ENCODE measurements at regions not wholly inside any gene's neighbourhood (a gene's known extent, or its start where the extent isn't known, plus 50 kb on each side); places are given as distances from the start of the nearest gene placed in this dataset.

DNA sequence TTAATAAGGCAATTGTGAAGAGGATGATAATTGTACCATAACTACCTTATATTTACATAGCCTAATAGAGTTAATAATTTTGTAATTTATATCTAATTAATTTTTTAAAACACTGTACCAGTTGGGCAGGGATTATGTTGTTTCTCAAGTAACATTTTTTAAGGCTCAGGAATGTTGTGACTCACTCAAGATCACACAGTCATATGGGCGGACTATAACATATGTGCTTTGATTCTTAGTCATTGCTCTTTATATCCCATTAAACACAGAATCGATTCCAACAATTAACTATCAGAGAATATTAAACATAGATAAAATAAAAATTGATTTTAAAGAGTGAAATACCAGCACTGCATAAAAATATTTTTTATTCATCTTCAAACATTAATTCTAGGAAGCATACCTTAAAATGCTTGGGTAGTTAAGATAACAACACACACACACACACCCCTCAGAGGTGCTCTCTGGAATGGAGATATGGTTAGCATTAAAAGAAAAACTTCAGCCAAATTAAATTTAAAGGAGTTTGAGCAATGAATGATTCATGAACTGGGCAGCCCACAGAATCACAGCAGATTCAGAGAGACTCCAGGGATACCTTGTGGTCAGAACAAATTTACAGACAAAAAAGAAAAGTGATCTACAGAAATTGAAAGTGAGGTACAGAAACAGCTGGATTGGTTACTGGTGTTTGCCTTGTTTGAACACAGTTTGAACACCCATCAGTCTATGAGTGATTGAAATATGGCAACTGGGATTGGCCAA lies 869.4 kb upstream of the ID2 start:
- DNase-seq (ENCODE audit: low read depth): no peak

GRCh38 chr2:7813541-7814292 lies 868.1 kb upstream of the ID2 start:
- no peak for DNase-seq (ENCODE audit: low read depth)

- no peak for DNase-seq (ENCODE audit: low read depth)
These were observed 866.1 kb upstream of the ID2 start for GRCh38 chr2:7815726-7816125.

DNA sequence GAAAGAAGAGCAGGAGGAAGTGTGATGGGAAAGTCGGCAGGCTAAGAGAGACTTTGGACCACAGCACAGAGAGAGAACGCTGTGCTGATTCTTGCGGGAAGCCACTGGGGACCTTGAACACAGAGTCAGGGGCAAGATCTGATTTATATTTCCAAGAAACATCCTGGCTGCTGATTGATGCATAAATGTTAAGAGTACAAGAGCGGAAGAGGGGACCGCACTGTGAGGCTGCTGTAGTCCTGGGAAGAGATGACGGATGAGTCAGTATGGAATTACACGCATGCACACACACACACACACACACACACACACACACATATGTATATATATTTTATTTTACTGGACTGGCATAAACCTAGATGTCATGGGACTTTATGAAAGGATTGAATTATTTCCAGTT lies 865.6 kb upstream of the ID2 start:
- DNase-seq (ENCODE audit: low read depth): no peak

DNA sequence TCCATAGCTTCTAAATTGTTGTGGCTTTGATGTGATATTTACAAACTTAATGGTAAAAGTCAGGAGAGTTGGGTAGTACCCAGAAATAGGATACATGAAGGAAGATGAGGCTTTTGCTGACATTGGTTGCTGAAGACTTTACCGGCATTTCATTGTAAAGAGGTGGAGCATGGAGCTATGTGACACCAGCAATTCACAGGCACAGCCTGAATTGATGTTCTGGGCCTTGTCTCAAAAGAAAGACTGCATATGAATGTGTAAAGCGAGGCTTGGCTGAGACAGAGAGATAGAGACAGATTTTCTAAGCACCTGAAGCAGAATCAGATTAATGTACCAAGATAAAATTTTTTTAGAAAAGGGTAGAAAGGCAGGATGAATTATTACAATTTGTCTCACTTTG lies 864.9 kb upstream of the ID2 start:
- no peak for DNase-seq (ENCODE audit: low read depth)

DNA sequence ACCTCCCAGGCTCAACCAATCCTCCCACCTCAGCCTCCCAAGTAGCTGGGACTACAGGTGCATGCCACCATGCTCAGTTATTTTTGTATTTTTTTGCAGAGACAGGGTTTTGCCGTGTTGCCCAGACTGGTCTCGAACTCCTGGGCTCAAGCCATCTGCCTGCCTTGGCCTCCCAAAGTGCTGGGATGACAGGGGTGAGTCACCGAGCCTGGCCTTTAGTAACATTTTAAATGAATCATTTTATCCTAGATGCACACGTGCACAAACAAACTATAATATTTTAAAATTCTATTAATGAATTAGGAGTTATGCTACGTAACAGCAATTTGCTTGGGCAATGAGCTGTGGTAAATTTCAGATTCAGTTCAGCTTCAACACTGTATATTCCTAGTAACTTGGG lies 862.5 kb upstream of the ID2 start:
- no peak for DNase-seq (ENCODE audit: low read depth)

DNA sequence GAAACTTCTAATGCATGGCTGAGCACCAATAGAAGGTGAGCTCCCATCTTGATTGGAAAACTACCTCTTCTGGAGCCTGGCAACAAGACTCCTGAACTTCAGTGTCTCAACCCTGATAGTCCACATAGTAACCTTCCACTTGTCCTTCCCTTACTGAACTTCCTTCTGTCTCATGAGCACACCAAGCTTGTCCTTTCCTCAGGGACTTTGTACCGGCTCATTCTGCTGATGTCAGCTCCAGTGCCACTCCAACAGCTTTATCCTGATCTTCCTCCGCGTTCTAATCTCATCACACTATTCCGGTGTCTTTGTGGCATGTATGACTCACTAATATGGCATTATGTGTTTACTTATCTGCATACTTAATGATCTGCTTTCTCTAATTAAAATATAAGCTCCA lies 862.0 kb upstream of the ID2 start:
- no peak for DNase-seq (ENCODE audit: low read depth)

DNA sequence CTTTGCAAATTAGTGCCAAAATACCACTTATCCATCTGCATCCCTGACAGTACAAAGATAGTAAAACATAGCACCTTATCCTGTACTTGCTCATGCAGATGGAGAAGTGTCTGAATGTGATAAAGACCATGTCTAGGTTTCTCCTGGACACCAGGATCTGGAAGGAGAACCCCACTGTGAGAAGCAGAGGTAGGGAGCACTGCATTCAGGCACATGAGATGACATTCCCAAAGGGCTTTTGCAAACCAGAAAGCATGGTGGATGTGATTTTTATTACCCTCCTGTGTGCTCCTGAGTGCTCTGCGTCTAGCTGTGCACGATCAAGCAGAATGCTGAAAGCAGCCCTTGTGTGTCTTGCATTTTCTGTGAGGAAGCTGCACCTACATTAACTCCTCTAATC lies 857.6 kb upstream of the ID2 start:
- no peak for DNase-seq (ENCODE audit: low read depth)

DNA sequence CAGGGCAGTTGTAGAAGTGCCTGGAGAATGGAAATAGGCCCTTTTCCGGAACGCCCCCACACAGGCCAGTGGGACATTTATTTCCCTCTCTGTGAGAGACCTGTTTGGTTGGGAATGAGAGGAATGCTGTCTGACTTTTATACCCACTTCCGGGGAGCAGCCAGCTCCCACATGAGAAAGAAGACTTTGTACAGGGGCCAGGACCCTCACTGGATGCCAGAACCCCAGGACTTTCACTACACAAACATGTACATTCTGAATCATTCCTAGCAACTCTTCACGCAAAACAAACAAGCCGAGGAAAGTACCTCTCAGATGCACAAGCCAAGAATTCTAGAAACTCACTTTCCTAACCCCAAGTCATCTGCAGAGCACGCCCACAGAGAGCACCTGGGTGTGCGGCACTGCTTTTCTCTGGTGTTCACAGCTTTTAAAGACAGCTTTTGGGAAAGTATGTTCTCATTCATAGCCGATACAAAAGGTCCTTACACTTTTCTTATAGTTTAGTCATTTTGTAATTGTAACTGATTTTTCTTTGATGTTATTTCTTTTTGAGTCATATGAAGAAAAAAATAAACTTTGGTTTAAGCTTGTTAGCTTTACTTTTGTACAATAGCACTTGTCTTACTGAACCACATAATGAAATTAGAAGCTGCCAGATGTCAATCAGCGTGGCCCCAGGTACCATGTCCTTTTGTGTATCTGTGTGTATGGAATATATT lies 856.1 kb upstream of the ID2 start:
- no peak for DNase-seq (ENCODE audit: low read depth)

DNA sequence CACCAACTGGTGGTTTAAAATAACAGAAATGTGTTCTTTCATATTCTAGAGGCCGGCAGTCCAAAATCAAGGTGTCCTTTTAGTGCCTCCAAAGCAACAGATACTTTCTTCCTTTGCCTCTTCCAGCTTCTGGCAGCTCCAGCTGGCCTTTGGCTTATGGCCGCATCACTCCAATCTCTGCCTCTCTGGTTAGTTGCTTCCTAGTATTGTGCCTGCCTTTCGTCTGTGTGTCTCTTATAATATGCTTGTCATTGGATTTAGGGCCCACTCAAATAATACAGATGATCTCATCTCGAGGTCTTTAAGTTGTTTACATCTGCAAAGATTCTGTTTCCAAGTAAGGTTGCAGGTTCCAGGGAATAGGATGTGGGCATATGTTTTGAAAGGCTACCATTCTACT lies 855.2 kb upstream of the ID2 start:
- no peak for DNase-seq (ENCODE audit: low read depth)

- DNase-seq (ENCODE audit: low read depth): no peak
These were observed 852.6 kb upstream of the ID2 start for GRCh38 chr2:7829241-7829640.

GRCh38 chr2:7830616-7831015 lies 851.2 kb upstream of the ID2 start:
- no peak for DNase-seq (ENCODE audit: low read depth)

- DNase-seq (ENCODE audit: low read depth): no peak
These were observed 846.7 kb upstream of the ID2 start for GRCh38 chr2:7835151-7835550.

- DNase-seq (ENCODE audit: low read depth): no peak
These were observed 845.9 kb upstream of the ID2 start for GRCh38 chr2:7835693-7836680.

- no peak for DNase-seq (ENCODE audit: low read depth)
These were observed 844.6 kb upstream of the ID2 start for GRCh38 chr2:7837237-7837760.

DNA sequence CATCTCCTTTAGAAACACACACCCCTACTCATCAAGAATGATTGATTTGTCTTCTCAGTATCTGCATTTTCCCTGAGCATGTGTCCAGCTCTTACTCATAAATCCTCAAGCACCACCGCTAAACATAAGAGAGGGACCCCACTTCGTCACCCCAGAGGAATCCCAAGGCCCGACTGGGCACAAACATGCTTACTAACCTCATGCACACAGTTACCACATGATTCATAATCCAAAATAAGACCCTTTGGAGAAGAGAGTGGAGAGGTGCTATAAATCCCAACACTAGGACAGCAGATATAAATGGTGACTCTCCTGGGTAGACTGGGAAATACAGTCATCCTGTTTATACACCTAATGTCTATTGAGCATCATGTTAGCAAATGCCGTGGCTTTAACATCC lies 843.2 kb upstream of the ID2 start:
- no peak for DNase-seq (ENCODE audit: low read depth)

DNA sequence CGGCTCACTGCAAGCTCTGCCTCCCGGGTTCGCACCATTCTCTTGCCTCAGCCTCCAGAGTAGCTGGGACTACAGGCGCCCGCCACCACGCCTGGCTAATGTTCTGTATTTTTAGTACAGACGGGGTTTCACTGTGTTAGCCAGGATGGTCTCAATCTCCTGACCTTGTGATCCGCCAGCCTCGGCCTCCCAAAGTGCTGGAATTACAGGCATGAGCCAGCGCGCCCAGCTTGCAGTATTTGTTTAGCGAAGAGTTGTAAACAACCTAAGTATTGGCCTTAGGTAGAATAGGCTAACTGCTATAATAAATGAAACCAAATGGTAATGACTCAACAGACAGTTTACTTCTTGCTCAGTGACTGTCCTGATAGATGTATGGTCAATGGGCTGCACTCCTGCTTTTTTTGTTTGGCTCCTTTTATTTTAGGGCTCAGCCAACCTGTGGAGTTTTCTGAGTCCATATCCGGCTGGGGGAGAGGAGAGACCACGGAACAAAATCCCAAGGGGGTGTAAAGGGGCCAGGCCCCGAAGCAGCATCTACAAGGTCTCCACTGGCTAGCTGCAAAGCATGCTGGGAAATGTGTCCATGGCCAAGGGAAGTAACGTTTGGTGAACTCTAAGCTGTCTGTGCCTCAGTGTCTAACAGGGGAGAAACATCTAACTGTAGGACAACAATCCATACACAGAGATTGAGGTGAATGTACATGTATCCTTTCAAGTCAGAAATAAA lies 841.0 kb upstream of the ID2 start:
- DNase-seq (ENCODE audit: low read depth): no peak

DNA sequence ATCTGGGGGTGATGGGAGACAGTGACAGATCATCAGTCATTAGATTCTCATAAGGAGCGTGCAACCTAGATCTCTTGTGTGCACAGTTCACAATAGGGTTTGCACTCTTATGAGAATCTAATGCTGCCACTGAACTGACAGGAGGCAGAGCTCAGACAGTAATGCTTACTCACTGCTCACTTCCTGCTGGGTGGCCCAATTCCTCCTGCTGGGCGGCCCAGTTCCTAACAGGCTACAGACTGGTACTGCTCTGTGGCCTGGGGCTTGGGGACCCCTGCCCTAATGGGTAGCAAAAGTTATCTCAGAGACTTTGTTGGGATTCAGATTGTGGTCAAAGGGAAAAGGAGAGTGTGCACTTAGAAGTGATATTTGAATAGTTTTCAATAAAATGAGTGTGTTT lies 840.1 kb upstream of the ID2 start:
- no peak for DNase-seq (ENCODE audit: low read depth)

GRCh38 chr2:7844414-7844965 lies 837.4 kb upstream of the ID2 start:
- DNase-seq (ENCODE audit: low read depth): no peak

DNA sequence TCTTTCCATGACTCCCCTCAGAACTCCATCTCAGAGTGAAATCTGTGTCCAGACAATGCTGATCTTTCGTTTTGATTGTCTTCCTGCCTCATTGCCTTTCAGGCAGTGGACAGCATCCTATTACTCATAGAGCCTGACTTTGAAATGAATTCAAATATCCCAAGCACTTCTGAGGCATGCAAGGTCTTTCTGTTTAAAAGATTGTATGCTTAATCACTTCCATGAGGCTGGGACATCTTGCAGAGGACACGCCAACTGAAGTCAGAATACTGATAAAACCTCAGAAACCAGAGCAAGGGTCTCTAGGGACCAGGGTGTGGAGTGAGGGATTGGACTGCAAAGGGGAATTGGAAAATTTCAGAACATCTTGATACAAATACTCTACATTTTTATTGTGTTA lies 836.5 kb upstream of the ID2 start:
- no peak for DNase-seq (ENCODE audit: low read depth)

DNA sequence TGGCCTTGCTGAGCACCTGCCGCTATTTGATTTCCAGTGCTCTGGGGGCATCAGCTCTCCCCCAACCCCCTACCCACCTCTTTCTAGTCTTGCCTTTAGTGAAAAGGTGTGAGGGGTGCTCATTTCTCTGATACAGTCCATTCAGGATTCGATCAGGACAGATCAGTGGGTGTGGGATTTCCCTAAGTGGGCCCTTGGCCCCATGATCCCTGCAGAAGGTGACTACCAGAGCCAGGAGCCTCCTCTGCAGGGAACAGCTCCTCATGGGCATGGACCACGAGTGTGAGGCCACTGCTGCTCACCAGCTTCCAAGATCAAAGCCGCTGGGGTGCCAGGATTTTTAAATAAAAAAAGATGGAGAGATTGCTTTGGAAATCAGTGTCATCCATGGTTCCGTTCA lies 835.2 kb upstream of the ID2 start:
- no peak for DNase-seq (ENCODE audit: low read depth)

All from activated T-cell treated with anti-CD3 and anti-CD28 coated beads for 1 hour (primary cell).